SK-N-MC (cell line): ENCODE measurements at regions not wholly inside any gene's neighbourhood (a gene's known extent, or its start where the extent isn't known, plus 50 kb on each side); places are given as distances from the start of the nearest gene placed in this dataset.
"Not testable (repeated sequence)": the region's sequence is repeated elsewhere in the genome, so short reads cannot be mapped to it uniquely, and the experiment has no call there.

Experiments used
- EZH2 ChIP-seq: fragments of 200-600 bp; sonication (generic); IDR thresholded peaks from one replicate; pipeline ENCODE4 v1.6.1; 2017; ENCODE audit warnings: antibody characterized with exemption
- FOXP2 ChIP-seq: optimal IDR thresholded peaks from 2 replicates; pipeline ENCODE3; 2011; ENCODE audit warnings: mild to moderate bottlenecking, moderate library complexity; ENCODE audit not compliant: insufficient read depth; ENCODE audit errors: extremely low read length, control extremely low read depth
- POLR2AphosphoS5 ChIP-seq: IDR thresholded peaks from 2 replicates; pipeline ENCODE4 v1.6.1; 2012; ENCODE audit warnings: mild to moderate bottlenecking, low read depth, low read length, borderline replicate concordance

GRCh38 chr5:2063380-2063779, 180.7 kb upstream of the IRX4 start:
- not testable (repeated sequence) for TF ChIP-seq POLR2AphosphoS5, EZH2, FOXP2
